HG03520 (cell line): ENCODE measurements at regions not wholly inside any gene's neighbourhood (a gene's known extent, or its start where the extent isn't known, plus 50 kb on each side); places are given as distances from the start of the nearest gene placed in this dataset.

ENCODE experiments used
- ATAC-seq: cut with Tn5 transposase; IDR thresholded peaks from one replicate; pipeline ENCODE4 v1.9.1; 2021; ENCODE audit warnings: mild to moderate bottlenecking, moderate library complexity; ENCODE audit not compliant: unreplicated experiment

DNA sequence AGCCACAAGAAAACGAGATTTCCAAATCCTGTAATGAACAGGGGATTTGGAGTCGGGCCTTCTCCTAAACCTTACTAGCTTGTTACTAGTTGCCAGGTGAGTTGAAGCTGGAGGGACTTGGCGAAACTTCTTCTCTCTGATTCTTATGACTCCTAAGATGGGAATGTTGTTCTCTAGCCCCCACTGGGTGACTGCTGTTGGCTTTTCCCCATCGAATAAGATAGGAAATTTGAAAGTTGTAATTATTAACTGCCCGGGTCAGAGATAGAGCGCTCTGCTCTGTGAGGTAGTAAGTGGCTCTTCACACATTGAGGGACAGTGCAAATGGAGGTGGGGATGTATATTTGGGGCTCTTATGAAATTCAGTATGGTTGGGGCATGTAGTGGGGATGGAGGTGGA is 111.2 kb upstream of the MBNL2 start:
- no peak for ATAC-seq

DNA sequence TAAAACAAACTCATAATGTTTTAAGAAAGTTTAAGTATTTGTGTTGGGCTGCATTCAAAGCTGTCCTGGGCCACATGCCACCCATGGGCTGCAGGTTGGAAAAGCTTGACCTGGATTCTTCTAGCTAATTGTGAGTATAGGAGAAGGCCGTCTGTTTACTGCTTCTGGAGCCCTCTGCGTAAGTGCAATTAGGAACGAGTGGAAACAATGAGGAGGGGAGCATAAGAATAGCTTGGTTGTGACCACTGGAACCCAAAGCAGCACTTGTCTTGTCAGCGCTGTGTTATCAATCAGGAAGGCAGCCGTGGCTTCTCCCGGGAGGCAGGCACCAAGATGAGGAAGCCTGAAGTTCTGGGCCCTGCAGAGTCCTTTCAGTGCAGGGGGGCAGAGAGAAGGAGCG is 110.4 kb upstream of the MBNL2 start:
- ATAC-seq, result no peak

DNA sequence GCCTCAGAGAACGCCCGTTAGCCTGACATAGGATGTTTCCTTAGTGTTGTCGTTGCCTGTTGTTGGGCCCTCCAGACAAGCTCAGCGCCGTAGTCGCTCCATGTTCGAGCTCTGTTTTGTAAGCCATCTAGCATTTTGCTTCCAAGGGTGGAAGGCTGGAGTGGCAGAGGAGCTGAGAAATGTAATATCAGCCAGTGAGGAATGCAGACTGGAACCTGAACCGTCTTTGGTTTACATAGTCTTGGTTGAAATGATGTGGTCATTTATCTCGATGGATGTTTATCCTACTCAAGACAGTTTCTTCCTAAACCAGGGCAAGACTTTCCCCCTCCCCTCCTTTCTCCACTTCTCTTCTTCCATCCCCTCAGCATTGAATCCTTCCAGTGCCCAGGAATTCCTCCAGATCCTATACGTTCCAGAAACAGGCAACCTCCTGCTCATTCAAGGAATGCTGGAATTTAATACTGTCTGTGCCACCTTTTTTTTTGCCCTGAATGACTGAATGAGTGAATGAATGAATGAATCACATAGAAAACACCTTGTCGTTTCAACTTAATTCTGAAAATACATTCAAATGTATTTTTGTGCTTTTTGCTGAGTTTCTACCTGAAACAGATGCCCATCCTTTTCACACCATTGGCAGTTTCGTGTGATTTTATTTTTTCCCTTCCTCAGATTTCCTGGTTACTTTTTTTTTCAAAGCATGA is 109.5 kb upstream of the MBNL2 start:
- no peak for ATAC-seq

DNA sequence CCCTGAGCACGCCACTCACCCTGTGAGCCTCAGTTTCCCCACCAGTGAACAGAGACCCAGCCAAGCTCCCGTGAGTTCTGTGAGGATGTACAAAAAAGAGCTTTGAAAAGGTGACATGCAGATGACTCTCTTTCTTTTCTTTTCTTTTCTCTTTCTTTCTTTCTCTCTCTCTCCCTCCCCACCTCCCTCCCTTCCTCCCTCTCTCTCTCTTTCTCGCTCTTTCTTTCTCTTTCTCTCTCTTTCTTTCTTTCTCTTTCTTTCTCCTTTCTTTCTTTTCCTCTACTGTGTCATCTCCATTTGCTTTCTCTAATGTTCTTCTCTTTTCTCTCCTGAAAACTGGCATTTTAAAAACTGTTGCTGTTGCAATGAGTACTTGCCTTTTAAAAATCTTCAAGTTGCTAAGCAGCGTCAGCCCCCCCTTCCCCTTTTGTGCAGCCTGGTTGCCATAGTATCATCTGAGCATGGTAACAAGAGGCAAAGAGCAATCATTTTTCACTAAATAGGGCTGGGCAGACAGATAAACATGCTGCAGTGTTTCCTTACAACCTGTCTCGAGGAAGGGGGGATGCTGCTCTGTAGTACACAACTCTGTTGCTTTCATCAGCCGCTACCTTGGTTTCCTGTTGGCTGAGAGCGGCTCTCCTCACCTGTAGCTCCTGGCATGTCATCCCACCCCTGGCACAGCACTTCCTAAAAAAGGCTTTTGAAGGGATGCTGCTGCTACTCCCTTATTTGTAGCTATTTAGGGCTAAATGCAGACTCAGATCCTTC is 108.7 kb upstream of the MBNL2 start:
- no peak for ATAC-seq

DNA sequence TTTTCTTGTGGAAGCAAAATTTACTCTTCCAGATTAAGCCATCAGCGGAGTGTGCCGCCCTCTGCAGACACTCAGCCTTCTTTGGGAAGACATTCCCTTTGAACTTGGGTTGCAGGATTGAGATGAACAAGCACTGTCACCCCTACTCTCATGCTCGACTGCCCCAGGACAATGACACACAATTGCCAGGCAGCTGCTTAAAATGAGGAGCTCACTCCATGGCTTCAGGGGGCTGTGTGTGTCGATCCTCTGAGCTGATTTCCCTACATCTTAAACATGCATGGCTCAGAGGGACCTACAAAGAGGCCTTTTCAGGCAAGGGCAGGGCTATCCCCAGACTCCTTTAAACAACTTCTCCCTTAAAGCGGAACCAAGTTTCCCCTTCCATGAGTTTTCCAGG is 107.5 kb upstream of the MBNL2 start:
- no peak for ATAC-seq

DNA sequence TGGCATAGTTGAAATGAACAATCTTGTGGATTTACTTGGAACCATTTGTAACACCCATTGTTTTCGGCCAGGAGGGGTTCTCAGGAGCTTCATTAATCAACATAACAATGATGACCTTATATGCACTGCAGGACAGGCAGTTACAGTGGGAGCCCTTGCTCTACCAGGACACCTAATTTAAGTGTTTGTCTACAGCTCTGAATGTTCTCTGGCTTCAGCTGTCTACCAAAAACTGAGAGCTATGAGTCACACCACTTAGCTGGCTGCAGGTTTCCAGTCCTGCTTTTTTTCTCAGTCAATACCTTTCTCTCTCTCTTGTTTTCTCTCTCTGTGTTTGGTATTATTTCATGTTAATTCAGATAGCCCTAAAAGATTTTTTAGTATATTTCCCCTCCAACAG is 105.4 kb upstream of the MBNL2 start:
- ATAC-seq, result peak; percentile 80

DNA sequence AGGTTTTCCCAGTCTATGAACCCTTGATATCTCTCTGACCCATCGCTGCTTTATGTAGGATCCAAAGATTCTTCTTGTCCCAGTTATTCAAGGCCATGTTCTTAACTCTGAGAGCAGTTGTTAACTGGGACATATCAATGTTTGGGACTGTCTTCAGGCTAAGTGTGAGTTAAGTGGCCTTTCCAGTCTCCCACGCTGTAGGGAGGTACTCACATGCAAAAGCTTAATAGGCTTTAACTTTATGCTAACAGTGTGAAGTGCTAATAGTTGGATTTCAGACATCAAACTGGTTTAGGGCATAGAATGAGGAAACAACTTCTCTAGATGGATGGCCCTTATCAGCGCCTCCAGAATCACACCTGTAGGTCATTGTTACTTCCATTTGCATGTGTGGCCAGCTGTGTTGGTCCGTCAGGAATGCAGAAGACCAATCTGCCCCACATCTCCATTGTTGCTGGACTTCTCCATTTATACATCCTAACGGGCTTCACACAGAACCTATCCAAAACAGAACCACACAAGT is 104.7 kb upstream of the MBNL2 start:
- ATAC-seq, result no peak

DNA sequence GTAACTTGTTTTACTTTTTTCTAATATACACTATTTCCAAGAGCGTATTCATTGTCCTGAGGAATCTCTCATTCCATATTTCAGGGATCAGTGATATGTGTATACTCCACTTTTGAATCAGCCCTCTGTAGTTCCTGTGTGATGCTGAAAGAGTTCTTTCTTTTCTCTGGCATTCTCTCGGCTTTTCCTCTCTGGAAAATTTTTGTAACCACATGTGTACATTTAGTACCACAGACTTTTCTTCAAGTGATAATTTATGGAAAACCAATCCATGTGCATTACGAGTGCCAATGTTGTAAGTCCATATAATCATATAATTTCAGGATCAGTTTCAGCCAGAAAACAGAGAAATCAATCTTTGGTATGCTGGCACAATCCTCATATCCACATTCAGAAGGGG is 102.2 kb upstream of the MBNL2 start:
- ATAC-seq, result no peak

DNA sequence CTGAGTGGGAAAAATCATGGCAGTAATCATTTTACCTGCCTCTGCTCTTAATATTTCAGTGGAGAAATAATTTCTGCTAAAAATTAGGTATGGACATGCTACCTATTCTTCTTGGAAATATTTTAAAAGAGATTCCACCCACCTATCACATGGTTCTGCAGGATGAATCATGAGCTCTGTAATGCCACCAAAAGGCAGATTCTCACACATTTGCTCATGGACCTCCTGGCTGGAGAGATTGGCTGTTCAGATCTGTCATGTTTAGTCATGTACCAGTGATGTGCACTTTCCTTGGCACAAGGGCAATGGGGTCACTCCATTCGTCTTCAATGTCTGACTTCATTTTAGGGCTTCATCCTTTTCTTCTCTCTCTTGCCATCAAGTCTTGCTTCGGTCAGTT is 101.8 kb upstream of the MBNL2 start:
- ATAC-seq, result no peak

DNA sequence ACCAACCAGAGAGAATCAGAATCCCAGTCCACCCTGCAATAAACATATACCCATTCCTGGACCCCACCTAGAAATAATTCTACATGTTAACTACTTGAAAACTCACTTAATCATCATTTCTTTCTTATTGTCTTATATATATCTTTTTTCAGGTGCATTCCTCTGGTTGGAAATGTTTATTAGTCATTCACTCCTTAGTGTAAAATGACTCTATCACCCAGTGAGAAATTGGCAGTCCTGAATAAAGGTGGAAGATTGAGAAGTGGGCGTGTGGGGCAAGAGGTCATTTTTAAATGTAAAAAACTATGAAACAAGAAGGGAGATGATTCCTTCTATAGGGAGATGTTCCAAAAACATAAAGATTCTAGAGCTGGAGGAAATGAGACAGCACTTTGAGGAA is 101.2 kb upstream of the MBNL2 start:
- ATAC-seq, result no peak

DNA sequence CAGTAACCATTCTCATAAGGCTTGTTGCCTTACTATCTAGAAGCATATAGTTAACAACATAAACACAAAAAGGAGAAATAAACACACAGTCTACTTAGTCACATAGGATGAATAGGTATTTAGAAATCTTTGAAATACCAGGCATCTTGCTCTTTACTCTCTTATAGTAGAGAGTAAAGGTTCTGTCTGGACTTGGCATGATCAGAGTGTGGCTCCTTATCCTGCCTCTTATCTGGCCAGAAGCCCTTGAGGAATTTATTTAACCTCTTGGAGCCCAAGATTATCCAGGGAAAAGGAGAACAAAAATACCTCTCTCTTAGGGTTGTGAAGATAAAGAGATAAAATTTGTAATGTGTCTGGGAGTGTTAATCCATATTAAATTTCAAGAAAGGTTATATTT is 100.2 kb upstream of the MBNL2 start:
- ATAC-seq, result no peak

DNA sequence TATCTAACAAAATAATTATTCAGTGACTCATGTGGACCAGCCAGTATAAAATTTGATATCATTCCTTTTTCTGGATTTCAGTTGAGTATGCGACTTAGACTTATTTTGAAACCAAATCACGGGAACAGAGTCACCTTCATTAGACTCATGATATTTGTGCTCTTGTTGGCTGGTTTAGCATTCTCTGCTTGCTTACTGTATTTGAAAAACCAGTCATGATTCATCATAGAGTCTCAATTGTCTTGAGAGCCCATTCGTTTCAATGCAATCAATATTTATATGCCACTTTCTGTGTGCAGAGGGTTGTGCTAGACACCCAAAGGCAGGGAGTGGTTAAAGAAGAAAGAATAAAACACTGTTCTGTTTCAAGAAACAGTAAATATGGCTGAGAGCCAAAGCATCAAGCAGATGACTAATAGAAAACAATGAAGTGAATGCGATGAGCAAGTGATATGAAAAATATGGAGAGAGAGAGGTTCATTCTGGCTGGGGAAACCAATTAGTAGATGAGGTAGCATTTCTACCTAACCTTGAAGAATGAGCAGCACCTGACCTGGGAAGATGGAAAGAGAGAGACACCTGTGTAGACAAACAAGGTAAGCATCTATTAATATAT is 99.6 kb upstream of the MBNL2 start:
- ATAC-seq, result no peak

DNA sequence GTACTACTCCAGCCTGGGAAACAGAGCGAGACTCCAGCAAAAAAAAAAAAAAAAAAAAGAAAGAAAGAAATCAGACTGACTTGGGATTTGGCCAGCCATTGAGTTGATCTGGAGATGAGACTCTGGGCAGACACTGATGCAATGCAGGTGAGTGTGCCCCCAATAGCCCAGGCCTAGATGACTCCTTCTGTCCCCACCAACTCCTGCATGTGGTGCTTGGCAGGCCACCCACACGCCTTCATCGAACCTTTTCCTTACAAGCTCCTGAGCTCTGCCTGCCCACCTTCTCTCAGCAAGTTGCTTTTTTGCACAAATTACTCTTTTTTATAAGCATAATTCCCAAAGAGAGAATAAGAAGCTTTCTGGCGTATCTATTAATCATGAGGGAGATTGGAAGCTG is 97.9 kb upstream of the MBNL2 start:
- ATAC-seq, result no peak

DNA sequence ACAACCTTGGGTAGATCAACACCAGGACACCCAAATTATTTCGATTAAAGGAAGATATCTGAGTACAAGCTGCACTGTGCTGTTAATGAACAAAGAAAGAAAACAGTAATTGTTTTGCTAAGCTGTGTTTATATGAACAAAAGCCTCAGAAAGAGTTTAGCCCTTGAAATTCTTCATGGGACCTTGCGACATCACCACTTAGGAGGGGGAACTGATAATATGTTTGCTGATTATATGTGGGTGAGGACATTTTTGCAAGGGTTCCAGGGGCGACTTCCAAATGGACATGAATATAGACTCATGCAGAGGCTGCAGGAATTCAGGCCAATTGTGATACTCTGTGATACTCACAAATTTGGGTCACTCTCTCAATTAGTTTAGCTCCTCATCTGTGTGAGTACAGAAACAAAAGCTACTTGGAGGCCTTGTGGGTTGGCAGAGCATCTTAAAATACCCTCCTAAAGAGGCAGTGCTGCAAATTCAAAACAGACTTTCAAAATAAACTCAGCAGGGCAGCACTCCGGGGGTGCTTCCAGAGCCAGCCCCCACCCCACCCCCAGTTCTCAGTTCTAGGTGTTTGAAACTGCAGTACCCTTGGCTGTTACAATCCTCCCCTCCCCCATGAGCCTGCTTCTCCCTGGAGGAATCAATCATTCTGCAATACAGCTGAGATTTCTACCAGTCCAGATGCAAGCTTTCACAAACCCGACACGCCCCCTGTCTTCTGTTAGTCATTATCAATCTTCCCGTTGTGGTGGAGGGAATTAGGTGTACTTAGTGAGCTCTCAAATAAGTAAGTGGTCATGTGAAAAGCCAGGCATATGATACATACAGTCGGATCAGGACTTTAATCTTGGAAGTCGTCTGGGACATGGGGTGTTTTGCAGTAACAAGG is 97.0 kb upstream of the MBNL2 start:
- ATAC-seq, result no peak

DNA sequence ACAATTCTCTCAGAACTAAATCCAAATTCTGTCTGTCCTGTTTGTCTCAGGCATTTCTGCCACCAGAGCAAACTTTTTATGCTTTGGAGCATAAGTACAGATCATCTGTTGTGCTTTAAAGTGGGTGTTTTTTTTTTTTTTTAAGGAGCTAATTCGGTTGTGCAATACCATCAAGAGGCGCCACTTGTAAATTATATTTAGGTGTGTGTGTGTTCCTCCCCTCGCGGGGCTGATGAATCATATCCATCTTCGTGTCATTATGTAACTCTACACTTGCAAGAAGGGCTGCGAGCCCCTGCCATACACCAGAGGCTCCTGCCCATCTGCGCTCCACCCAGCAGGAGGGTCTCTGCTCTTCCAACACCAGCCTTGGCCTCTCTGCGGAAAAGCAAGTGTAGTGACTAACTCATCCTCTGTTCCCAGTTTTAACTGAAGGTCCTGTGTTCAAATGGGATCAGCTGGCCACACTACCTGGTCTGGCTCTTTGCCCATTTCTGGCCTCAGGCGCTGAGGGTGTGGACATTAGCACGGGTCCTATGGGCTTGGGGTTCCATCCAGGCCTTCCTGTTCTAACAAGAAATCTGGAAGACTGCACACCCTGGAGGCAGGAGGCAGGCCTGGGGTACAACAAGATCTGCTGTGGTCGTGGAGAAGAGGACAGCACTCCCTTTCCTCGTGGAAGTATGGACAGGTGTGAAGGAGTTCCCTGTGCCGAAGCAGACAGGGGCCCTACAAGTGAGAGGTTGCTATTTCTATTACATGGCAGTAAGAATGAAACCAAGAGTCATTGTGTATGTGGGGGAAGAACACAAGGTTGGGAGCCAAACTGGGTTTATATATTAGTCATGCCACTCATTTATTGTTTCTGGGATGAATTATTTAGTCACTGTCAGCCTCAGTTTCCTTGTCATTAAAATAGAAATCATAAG is 96.1 kb upstream of the MBNL2 start:
- peak; percentile 95 for ATAC-seq

DNA sequence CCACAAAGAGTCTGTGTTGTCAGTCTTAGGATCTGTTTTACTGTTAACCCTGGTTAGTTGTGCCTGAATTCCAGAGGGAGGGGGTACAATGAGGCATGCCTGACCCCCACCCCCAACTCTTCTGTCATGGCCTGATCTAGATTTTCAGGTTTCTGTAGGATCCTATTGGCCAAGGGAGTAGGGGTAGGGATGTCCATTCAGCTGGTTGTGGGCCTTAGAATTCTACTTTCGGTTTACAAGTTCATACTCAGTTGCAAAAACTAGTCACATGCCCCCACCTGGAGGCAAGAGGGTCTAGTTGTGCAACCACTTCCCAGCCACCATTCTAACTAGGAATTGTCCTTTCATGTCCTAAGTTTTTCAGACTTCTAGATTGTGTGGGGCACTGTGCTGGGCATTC is 94.3 kb upstream of the MBNL2 start:
- ATAC-seq, result no peak

DNA sequence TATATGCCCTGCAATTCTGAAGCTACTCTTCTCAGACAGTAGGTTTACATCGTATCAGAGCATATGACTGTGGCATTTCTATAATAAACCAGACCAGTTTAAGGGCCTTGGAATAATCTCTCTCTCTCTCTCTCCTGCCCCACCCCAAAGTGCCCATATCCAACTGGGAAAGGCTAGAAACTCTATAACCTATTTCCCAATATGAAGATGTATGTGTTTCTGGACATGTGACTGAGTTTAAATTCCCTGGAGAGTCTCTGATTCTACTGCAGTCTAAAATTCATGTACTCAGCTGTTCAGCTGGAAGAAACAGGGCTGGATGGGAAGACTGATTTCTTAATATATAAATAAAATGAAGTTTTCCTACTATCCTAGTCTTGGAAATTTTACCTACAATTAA is 91.9 kb upstream of the MBNL2 start:
- ATAC-seq, result no peak

DNA sequence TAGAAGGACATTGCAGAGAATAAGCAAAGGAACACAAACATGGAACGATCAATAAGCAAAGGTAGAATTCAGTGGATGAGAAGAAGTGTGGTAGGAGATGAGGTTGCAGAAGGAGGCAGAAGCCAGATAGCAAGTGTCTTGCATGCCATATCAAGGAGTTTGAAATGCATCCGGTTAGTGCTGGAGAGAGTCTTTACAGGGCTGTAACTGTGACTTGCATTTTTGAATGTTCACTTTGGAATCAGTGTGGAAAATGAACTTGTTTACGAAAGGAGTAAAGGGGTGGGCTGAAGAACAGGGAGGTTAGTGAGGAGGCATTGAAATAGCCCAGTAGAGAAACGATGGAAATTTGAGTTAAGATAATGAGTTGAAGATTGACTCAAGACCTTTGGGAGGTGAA is 90.7 kb upstream of the MBNL2 start:
- ATAC-seq, result no peak

DNA sequence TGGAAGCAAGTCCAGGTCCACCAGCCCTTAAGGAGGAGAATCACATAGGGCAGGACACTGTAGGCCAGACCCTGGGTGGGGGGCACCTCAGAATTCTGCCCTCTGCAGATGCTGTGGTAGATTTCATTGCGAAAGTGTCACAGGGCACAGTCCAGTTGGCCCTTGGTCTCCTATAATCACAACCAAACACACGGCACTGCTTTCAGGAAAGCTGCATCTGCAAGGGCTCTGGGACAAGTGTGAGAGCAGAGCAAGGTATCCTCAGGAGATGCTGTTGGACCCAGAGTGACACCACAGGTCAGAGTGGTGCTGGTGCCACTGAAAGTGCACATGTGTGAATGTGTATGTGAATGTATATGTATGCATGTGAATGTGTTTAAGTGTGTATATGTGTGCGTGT is 88.6 kb upstream of the MBNL2 start:
- no peak for ATAC-seq

DNA sequence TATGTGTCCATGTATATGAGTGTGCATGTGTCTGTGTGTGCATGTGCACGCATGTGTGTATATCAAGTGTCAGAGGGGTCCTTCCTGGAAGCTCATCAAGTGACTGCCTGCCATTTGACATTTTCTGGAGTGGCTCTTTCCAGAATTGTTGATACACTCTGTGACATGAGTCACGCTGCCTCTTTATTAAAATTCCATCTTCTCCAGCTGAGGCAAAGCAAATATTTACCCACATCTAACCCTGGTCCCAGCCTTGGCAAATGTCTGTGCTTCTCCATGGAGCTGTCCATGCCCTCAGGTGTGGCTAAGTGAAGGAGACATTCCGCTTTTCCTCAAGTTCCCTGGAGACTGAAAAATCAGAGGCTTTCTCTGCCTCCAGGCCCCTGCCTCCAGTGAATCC is 88.2 kb upstream of the MBNL2 start:
- no peak for ATAC-seq
